ENCODE measurements at regions not wholly inside any gene's neighbourhood (a gene's known extent, or its start where the extent isn't known, plus 50 kb on each side); places are given as distances from the start of the nearest gene placed in this dataset.

GRCh38 chr6:88492241-88492640 is 326.1 kb upstream of the CNR1 start:
- no peaks in the 10 kb centered on the region for H3K36me3 Mint-ChIP-seq (ENCODE audit: insufficient read depth, unreplicated experiment)
- Histone ChIP-seq H3K27me3 (replicated peaks; ENCODE audit: control insufficient read depth, insufficient read depth, low read length) (no peaks in the 10 kb centered on the region; the same call in 1 of the 2 replicates), H3K9me3 (no peaks in the 10 kb centered on the region), H3K4me1 (no peaks in the 10 kb centered on the region), H3K36me3 (ENCODE audit: control insufficient read depth, insufficient read depth, low read length) (no peaks in the 10 kb centered on the region), H3K4me3 (ENCODE audit: low read depth, low read length) (no peak overlapping the region)
- H3K9me3 Mint-ChIP-seq (ENCODE audit: unreplicated experiment) = no peaks in the 10 kb centered on the region
- DNase-seq = no peak
- BruUV-seq (replicated peaks) = no TSS peak
- POLR2A ChIA-PET = no interaction called here
- TF ChIP-seq CTCF (IDR thresholded peaks at IDR 0.05; ENCODE audit: insufficient read depth in 1 of 2, low read depth in 1 of 2, low read length in 1 of 2, severe bottlenecking in 1 of 2, unreplicated experiment in 1 of 2) = no peak
- H3K27me3 Mint-ChIP-seq (ENCODE audit: insufficient read depth, unreplicated experiment) = peaks cover 11% of the 10 kb centered on the region
- CTCF ChIA-PET = interaction anchor here (0.6 to 1.0 kb wide), 2 partner anchors 660 to 1425 kb away, joined by 3 read pairs; no protein-coding TSS in a partner anchor
- no peak overlapping the region for H3K4me3 Mint-ChIP-seq (ENCODE audit: unreplicated experiment)
- H3K27ac Mint-ChIP-seq (ENCODE audit: unreplicated experiment) = no peak overlapping the region
- intact Hi-C loops (cut with micrococcal nuclease; ENCODE audit: unreplicated experiment) = loop anchor here (1.0 kb wide), 1 partner anchor 563 kb away; no protein-coding TSS in a partner anchor
- no peaks in the 10 kb centered on the region for H3K4me1 Mint-ChIP-seq (ENCODE audit: low read depth, unreplicated experiment)

- no peak for TF ChIP-seq CTCF (IDR thresholded peaks at IDR 0.05; ENCODE audit: insufficient read depth in 1 of 2, low read depth in 1 of 2, low read length in 1 of 2, severe bottlenecking in 1 of 2, unreplicated experiment in 1 of 2)
- BruUV-seq (replicated peaks) = no TSS peak
- CTCF ChIA-PET = no interaction called here
Observed at GRCh38 chr6:88491266-88491880, 325.2 kb upstream of the CNR1 start.

GRCh38 chr6:88490908-88491264 is 324.7 kb upstream of the CNR1 start:
- Mint-ChIP-seq H3K9me3 (ENCODE audit: unreplicated experiment) (no peaks in the 10 kb centered on the region), H3K4me1 (ENCODE audit: low read depth, unreplicated experiment) (no peaks in the 10 kb centered on the region), H3K4me3 (ENCODE audit: unreplicated experiment) (no peak overlapping the region), H3K27ac (ENCODE audit: unreplicated experiment) (no peak overlapping the region), H3K36me3 (ENCODE audit: insufficient read depth, unreplicated experiment) (no peaks in the 10 kb centered on the region), H3K27me3 (ENCODE audit: insufficient read depth, unreplicated experiment) (peaks cover 11% of the 10 kb centered on the region)
- Histone ChIP-seq H3K27me3 (replicated peaks; ENCODE audit: control insufficient read depth, insufficient read depth, low read length) (no peaks in the 10 kb centered on the region; the same call in 1 of the 2 replicates), H3K4me1 (no peaks in the 10 kb centered on the region), H3K36me3 (ENCODE audit: control insufficient read depth, insufficient read depth, low read length) (no peaks in the 10 kb centered on the region), H3K9me3 (no peaks in the 10 kb centered on the region), H3K4me3 (ENCODE audit: low read depth, low read length) (no peak overlapping the region)
- no peak for TF ChIP-seq CTCF (IDR thresholded peaks at IDR 0.05; ENCODE audit: insufficient read depth in 1 of 2, low read depth in 1 of 2, low read length in 1 of 2, severe bottlenecking in 1 of 2, unreplicated experiment in 1 of 2)
- intact Hi-C loops (cut with micrococcal nuclease; ENCODE audit: unreplicated experiment) = no loop called here
- ChIA-PET CTCF (no interaction called here), POLR2A (no interaction called here)
- BruUV-seq (replicated peaks) = no TSS peak
- DNase-seq = no peak

More at GRCh38 chr6:88491266-88491880, 325.2 kb upstream of the CNR1 start:
- Histone ChIP-seq H3K4me3 (ENCODE audit: low read depth, low read length) (no peak overlapping the region), H3K36me3 (ENCODE audit: control insufficient read depth, insufficient read depth, low read length) (no peaks in the 10 kb centered on the region), H3K4me1 (no peaks in the 10 kb centered on the region), H3K9me3 (no peaks in the 10 kb centered on the region), H3K27me3 (replicated peaks; ENCODE audit: control insufficient read depth, insufficient read depth, low read length) (no peaks in the 10 kb centered on the region; the same call in 1 of the 2 replicates)
- Mint-ChIP-seq H3K4me1 (ENCODE audit: low read depth, unreplicated experiment) (no peaks in the 10 kb centered on the region), H3K27me3 (ENCODE audit: insufficient read depth, unreplicated experiment) (peaks cover 11% of the 10 kb centered on the region), H3K4me3 (ENCODE audit: unreplicated experiment) (no peak overlapping the region), H3K36me3 (ENCODE audit: insufficient read depth, unreplicated experiment) (no peaks in the 10 kb centered on the region), H3K27ac (ENCODE audit: unreplicated experiment) (no peak overlapping the region), H3K9me3 (ENCODE audit: unreplicated experiment) (no peaks in the 10 kb centered on the region)
- POLR2A ChIA-PET = no interaction called here
- no peak for DNase-seq
- intact Hi-C loops (cut with micrococcal nuclease; ENCODE audit: unreplicated experiment) = no loop called here
